Retinal pigment epithelial cell (primary cell): ENCODE measurements at regions not wholly inside any gene's neighbourhood (a gene's known extent, or its start where the extent isn't known, plus 50 kb on each side); places are given as distances from the start of the nearest gene placed in this dataset.

ENCODE experiments used
- DNase-seq: peaks from one replicate; pipeline ENCODE4 v3.0.0-alpha.2; 2010; ENCODE audit warnings: low read depth
- H3K4me3 ChIP-seq: 2 replicates; pipeline ENCODE4 v1.5.1; 2011; ENCODE audit warnings: mild to moderate bottlenecking, low read length, control low read depth, moderate library complexity
- CTCF ChIP-seq: conservative IDR thresholded peaks from 2 replicates; pipeline ENCODE4 v1.5.1; 2011; ENCODE audit warnings: low read depth, low read length, control low read depth, inconsistent platforms

GRCh38 chr4:77413766-77414165 is 191.9 kb upstream of the CXCL13 start:
- TF ChIP-seq CTCF = no peak
- DNase-seq = no peak
- no peak overlapping the region for H3K4me3 ChIP-seq

- no peak overlapping the region for H3K4me3 ChIP-seq
- no peak for TF ChIP-seq CTCF
Observed at GRCh38 chr4:77415689-77416088, 189.9 kb upstream of the CXCL13 start.

GRCh38 chr4:77418333-77418732 is 187.3 kb upstream of the CXCL13 start:
- no peak overlapping the region for H3K4me3 ChIP-seq
- no peak for DNase-seq
- peak; percentile 47 for TF ChIP-seq CTCF

More at GRCh38 chr4:77415689-77416088, 189.9 kb upstream of the CXCL13 start:
- no peak for DNase-seq

GRCh38 chr4:77430847-77431246 is 174.8 kb upstream of the CXCL13 start:
- H3K4me3 ChIP-seq = no peak overlapping the region
- DNase-seq = no peak
- TF ChIP-seq CTCF = peak; percentile 16

- TF ChIP-seq CTCF = no peak
- DNase-seq = no peak
- no peak overlapping the region for H3K4me3 ChIP-seq
Observed at GRCh38 chr4:77431546-77431945, 174.1 kb upstream of the CXCL13 start.

- no peak overlapping the region for H3K4me3 ChIP-seq
- DNase-seq = no peak
- TF ChIP-seq CTCF = no peak
Observed at GRCh38 chr4:77432717-77433417, 172.8 kb upstream of the CXCL13 start.

GRCh38 chr4:77433418-77433733 is 172.2 kb upstream of the CXCL13 start:
- peak; percentile 53 for TF ChIP-seq CTCF
- no peak overlapping the region for H3K4me3 ChIP-seq

More at GRCh38 chr4:77433418-77433733, 172.2 kb upstream of the CXCL13 start:
- peak; percentile 5 for DNase-seq
